ENCODE measurements at regions not wholly inside any gene's neighbourhood (a gene's known extent, or its start where the extent isn't known, plus 50 kb on each side); places are given as distances from the start of the nearest gene placed in this dataset.

DNA sequence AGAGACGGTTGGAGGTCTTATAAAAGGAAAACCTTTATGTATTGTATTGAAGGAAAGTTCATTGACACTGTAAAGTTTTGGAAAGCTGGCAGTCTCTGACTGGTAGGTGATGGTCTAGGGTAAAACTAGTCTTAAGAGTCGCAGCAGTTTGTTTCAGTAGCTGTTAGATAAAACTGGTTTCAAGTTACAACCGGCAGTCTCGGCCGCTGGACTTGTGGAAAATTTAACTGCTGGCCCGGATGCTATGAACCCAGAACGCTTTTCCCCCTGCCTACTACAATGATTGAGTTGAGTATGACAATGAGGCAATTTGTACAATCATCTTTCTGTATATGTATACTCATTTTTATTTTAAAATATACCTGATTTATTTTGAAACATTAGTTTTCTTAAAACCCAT is 1426.9 kb downstream of the AACS start:
- TF ChIP-seq POLR2A (IDR thresholded peaks at IDR 0.05): no peak
- TF ChIP-seq, protein P1, sequence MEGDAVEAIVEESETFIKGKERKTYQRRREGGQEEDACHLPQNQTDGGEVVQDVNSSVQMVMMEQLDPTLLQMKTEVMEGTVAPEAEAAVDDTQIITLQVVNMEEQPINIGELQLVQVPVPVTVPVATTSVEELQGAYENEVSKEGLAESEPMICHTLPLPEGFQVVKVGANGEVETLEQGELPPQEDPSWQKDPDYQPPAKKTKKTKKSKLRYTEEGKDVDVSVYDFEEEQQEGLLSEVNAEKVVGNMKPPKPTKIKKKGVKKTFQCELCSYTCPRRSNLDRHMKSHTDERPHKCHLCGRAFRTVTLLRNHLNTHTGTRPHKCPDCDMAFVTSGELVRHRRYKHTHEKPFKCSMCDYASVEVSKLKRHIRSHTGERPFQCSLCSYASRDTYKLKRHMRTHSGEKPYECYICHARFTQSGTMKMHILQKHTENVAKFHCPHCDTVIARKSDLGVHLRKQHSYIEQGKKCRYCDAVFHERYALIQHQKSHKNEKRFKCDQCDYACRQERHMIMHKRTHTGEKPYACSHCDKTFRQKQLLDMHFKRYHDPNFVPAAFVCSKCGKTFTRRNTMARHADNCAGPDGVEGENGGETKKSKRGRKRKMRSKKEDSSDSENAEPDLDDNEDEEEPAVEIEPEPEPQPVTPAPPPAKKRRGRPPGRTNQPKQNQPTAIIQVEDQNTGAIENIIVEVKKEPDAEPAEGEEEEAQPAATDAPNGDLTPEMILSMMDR (IDR thresholded peaks at IDR 0.05): no peak
